HG03066 (cell line): ENCODE measurements at regions not wholly inside any gene's neighbourhood (a gene's known extent, or its start where the extent isn't known, plus 50 kb on each side); places are given as distances from the start of the nearest gene placed in this dataset.
"Not testable (repeated sequence)": the region's sequence is repeated elsewhere in the genome, so short reads cannot be mapped to it uniquely, and the experiment has no call there.

Experiments used
- ATAC-seq: cut with Tn5 transposase; IDR thresholded peaks from one replicate; pipeline ENCODE4 v1.9.1; 2021; ENCODE audit warnings: low read depth; ENCODE audit not compliant: unreplicated experiment

DNA sequence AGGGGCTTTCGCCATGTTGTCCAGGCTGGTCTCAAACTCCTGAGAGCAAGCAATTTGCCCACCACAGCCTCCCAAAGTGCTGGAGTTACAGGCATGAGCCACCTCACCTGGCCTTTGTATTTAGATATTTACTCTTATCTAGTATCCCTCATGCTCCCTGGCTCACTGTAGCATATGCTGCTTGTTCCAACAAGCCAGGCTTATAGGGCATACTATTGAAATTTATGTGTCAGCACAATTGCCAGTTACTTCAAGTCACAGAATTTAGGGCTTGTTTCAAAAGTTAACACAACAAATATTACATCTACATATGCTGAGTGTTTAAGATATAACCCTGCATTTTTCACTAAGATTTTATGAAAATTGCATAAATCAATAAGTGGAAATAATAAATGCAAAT is 469.2 kb upstream of the ZNF608 start:
- no peak for ATAC-seq

- ATAC-seq, result no peak
Observed at GRCh38 chr5:125219710-125220109, 473.3 kb upstream of the ZNF608 start.

- ATAC-seq, result no peak
Observed at GRCh38 chr5:125220284-125220683, 473.8 kb upstream of the ZNF608 start.

GRCh38 chr5:125222597-125223240 is 476.3 kb upstream of the ZNF608 start:
- no peak for ATAC-seq

DNA sequence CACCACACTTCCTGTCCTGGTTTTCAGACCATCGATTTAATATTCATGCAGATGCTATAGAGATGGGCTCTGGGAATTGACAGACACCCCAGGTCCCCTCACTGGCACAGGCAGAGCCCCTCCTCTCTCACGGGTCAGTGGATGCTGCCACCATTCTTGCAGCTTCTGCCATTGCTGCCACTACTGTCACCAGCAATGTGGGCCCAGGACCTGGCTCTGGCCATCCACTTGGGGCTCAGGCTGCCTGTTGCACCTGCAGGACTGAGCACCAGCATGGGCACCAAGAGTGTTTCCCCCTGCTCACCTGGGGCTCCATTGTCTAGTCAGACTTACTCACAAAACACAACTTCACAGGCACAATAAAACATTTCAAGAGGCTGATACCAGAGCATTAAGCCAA is 479.0 kb upstream of the ZNF608 start:
- no peak for ATAC-seq

GRCh38 chr5:125226825-125227224 is 480.4 kb upstream of the ZNF608 start:
- no peak for ATAC-seq

DNA sequence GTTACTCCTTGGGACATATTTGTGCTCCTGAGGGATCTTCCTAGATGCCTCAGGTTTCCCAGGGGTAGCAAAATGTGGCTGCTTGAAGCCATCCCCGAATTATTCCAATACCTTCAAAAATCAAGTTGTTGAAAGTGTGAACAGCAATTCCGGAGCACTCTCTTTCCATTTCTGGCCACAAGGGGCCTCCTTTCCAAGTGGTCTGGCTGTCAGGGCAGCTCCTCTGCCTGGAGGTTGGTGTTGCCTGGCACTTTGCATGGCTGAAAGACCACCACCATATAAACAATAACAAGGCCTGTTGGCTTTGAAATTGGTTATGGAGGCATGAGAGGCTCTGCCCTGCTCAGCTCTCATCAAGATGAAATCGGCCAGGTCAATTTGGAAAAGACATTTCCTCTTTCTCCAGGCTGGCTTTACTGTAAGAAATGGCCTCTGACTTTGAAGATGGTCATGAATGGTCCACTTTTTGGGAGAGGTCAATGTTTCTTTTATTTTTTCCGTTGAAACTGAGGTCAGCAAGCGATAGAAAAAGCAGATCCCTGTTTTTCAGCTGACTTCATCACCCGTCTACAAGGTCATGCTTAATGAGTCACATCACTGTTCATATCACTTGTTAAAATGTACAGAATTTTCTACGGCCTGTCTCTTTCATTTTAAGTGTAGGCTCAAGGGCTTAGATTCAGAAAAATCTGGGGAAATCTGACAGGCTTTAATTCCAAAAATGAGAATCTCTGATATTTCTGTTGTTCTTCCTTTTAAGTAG is 481.1 kb upstream of the ZNF608 start:
- no peak for ATAC-seq

- ATAC-seq, result no peak
Observed at GRCh38 chr5:125228363-125229070, 482.1 kb upstream of the ZNF608 start.

DNA sequence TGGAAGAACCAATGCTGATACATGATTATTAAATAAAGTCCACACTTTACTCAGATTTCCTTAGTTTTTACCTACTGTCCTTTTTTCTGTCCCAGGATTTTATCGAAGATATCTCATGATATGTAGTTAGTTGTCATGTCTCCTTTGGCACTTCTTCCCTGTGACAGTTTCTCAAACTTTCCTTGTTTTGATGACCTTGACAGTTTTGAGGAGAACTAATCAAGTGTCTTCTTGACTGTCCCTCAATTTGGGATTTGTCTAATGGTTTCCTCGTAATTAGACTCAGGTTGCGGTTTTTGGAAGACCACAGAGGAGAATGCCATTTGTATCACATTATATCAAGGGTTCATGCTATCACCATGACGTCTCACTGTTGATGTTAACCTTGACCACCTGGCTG is 483.1 kb upstream of the ZNF608 start:
- ATAC-seq, result no peak

DNA sequence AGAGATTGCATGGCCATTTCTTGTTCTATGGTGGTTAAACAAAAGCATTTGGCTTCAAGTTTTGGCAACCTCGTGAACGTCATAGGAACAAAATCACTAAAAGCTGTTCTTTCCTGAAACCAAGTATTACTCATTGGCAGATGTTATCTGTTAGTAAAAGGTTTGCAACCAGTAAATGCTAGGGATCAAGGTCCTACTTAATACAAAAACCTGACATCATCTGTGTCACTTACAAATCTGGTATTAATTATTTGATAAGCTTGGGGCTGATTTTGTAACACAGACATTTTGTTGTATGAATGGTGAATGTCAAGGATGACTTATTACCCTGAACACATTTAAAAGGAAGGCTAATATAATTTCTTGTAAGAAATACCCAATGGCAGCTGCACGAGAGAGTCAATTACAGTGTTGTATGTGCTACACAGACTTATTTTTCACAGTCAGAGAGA is 486.4 kb upstream of the ZNF608 start:
- ATAC-seq, result no peak

- no peak for ATAC-seq
Observed at GRCh38 chr5:125233944-125234343, 487.5 kb upstream of the ZNF608 start.

- no peak for ATAC-seq
Observed at GRCh38 chr5:125236007-125236406, 489.6 kb upstream of the ZNF608 start.

GRCh38 chr5:125236981-125237380 is 490.5 kb upstream of the ZNF608 start:
- ATAC-seq, result no peak

GRCh38 chr5:125244531-125244930 is 498.1 kb upstream of the ZNF608 start:
- no peak for ATAC-seq

- no peak for ATAC-seq
Observed at GRCh38 chr5:125245216-125245615, 498.8 kb upstream of the ZNF608 start.

GRCh38 chr5:125249400-125249799 is 503.0 kb upstream of the ZNF608 start:
- no peak for ATAC-seq

- ATAC-seq, result no peak
Observed at GRCh38 chr5:125251703-125252102, 505.3 kb upstream of the ZNF608 start.

GRCh38 chr5:125253634-125254033 is 507.2 kb upstream of the ZNF608 start:
- not testable (repeated sequence) for ATAC-seq

- no peak for ATAC-seq
Observed at GRCh38 chr5:125254267-125254666, 507.8 kb upstream of the ZNF608 start.

DNA sequence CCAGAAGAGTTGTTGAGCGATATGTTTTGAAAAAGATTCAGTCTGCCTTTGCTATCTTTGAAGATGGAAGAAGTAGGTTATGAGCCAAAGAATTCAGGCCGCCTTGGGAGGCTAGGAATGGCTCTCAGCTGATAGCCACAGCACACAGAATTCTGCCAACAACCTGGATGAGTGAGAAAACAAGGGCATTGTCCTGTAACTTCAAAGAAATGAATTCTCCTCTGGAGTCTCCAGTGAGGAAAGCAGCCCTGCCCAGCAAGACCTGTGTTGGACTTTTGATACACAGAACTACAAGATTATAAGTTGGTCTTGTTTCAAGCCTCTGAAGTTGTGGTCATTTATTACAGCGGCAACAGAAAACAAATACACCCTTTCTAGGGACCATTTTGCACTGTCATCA is 509.9 kb upstream of the ZNF608 start:
- ATAC-seq, result no peak
